Right atrium auricular region (tissue), 2 donors: ENCODE measurements at regions not wholly inside any gene's neighbourhood (a gene's known extent, or its start where the extent isn't known, plus 50 kb on each side); places are given as distances from the start of the nearest gene placed in this dataset.

ENCODE experiments used
- DNase-seq: peaks from one replicate; pipeline ENCODE4 v3.0.0-alpha.2; 2019; ENCODE audit warnings: low spot score
- H3K27ac ChIP-seq, 2 donors: fragments of 200-600 bp; sonication (generic); 1 replicate in 1 of 2; 2 replicates in 1 of 2; pipeline ENCODE4 v1.5.1; 2016 to 2019
- H3K27me3 ChIP-seq, 2 donors: fragments of 200-600 bp; sonication (generic); one replicate each; pipeline versions ENCODE4 v1.5.1 to v1.6.0; 2017 to 2019
- H3K36me3 ChIP-seq: fragments of 200-600 bp; sonication (generic); one replicate; pipeline ENCODE4 v1.5.1; 2016
- H3K4me1 ChIP-seq, 2 donors: fragments of 200-600 bp; sonication (generic); one replicate each; pipeline versions ENCODE4 v1.5.1 to v1.6.0; 2017 to 2019
- H3K4me3 ChIP-seq, 2 donors: fragments of 200-600 bp; sonication (generic); 1 replicate in 1 of 2; 2 replicates in 1 of 2; pipeline ENCODE4 v1.5.1; 2017 to 2019; ENCODE audit warnings: mild to moderate bottlenecking in 1 of 2, moderate library complexity in 1 of 2
- H3K9me3 ChIP-seq, 2 donors: fragments of 200-600 bp; sonication (generic); one replicate each; pipeline ENCODE4 v1.5.1; 2019
- TF ChIP-seq, protein P1 (sequence below), 2 donors: fragments of 200-600 bp; sonication (generic); IDR thresholded peaks; one replicate each; pipeline ENCODE4 v1.5.1; 2019; ENCODE audit warnings: antibody characterized with exemption in 2 of 2

DNA sequence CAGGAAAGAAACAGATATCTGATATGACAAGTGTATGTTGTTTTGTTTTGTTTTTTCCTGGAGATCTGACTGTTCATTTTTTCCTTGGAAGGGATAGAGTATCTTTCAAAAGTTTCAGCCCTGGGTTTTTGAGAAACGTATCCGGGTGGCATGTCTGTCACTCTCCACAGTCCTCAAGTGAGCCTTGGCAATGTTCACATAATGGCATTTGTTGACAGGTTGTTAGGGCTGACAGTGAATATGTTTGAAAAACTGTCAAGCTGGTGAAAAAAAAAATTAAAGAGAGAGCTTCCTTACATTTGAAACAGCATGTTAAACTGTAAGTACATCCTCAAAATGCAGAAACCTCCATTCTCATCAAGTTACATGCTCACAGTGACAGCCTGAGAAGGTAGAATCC, 113.0 kb upstream of the DYNLRB2 start:
- no peak for DNase-seq
- Histone ChIP-seq H3K27ac (no peak overlapping the region), H3K27me3 (no peaks in the 10 kb centered on the region), H3K4me1 (no peaks in the 10 kb centered on the region), H3K9me3 (peaks cover 0 to 8% of the 10 kb centered on the region in 2 donors), H3K36me3 (no peaks in the 10 kb centered on the region), H3K4me3 (no peak overlapping the region)
- TF ChIP-seq, protein P1, sequence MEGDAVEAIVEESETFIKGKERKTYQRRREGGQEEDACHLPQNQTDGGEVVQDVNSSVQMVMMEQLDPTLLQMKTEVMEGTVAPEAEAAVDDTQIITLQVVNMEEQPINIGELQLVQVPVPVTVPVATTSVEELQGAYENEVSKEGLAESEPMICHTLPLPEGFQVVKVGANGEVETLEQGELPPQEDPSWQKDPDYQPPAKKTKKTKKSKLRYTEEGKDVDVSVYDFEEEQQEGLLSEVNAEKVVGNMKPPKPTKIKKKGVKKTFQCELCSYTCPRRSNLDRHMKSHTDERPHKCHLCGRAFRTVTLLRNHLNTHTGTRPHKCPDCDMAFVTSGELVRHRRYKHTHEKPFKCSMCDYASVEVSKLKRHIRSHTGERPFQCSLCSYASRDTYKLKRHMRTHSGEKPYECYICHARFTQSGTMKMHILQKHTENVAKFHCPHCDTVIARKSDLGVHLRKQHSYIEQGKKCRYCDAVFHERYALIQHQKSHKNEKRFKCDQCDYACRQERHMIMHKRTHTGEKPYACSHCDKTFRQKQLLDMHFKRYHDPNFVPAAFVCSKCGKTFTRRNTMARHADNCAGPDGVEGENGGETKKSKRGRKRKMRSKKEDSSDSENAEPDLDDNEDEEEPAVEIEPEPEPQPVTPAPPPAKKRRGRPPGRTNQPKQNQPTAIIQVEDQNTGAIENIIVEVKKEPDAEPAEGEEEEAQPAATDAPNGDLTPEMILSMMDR (IDR thresholded peaks at IDR 0.05) = no peak

DNA sequence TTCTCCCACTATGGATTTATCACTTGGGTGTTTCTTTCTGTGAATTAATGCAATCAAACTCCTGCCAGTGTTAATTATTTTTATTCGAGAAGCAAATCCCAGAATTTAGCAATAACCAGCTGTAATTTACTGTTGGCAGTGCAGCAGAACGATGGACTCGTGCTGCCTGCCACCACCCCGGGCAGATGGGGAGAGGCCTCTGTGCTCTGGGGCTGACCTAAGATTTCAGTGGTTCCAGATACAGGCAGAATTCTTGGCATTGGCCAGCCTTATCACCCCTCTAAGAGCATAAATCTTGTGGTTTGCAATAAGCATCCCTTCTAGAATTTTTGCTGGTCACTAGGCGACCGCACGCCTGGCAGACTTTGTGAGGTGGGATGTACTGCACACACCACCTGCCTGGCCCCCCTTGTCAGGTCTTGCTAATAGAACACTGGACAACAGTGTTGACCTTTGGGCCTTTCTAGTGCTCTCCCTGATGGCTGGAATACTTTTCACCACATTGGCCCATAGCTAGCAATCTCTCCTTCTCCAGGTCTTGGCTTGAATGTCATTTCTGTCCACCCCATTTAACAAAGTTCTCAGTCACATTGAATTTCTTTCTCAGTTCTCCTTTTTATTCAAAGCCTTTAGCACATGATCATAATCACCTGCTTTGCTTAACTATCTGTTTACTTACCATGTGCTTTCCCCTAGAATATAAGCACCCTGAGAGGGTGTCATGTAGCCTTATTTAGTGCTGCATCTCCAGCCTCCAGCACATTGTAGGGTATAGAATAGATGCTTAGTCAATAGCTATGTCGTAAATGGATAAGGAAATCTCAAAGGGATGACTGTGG, 122.1 kb upstream of the DYNLRB2 start:
- TF ChIP-seq, protein P1 (IDR thresholded peaks at IDR 0.05) = no peak
- Histone ChIP-seq H3K9me3 (no peaks in the 10 kb centered on the region), H3K4me3 (no peak overlapping the region), H3K27ac (no peak overlapping the region), H3K27me3 (no peaks in the 10 kb centered on the region), H3K4me1 (no peaks in the 10 kb centered on the region), H3K36me3 (no peaks in the 10 kb centered on the region)
- no peak for DNase-seq

DNA sequence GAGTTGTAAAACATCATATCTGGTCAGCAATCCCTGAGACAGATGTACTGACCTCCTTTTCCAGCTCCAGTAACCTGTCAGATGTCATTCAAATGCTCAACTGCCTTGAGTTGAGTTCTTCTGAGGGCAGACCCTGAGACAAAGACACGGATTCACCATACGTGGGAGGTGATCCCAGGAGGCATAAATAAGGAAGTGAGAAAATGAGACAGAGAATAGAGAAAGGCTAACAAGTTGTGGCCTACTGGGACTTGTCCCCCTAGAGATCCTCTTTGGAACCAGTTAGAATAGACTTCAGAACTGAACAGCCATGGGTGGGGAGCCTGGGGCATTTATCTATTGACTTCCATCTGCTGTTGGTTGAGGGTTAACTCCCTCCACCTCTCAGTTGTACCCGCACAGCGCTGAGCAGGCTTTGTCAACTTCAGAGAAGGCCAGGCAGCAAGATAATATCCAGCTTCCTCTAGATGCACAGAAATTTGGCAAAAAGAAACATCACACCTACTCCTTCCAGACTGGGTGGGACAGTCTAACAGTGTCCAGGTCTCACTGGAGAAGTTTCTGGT, 123.0 kb upstream of the DYNLRB2 start:
- Histone ChIP-seq H3K4me3 (no peak overlapping the region), H3K4me1 (no peaks in the 10 kb centered on the region), H3K9me3 (no peaks in the 10 kb centered on the region), H3K27me3 (no peaks in the 10 kb centered on the region), H3K27ac (no peak overlapping the region), H3K36me3 (no peaks in the 10 kb centered on the region)
- TF ChIP-seq, protein P1 (IDR thresholded peaks at IDR 0.05) = no peak
- no peak for DNase-seq

DNA sequence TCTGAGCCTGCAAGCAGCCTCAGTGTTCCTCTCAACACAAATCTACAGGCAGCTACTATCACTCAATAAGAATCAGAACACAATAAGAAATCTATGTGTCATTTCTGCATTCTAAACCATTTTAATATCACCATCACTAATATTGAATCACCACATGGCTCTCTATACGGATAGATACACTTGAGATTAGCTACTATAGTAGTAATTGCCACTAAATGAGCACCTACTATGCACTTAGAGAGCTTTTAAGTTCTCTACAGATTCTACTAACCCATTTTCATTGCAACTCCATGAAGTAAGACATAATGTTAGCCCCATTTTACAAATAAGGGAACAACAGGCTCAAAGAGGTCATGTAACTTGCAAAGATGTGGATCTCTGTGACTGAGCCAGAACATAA, 132.8 kb upstream of the DYNLRB2 start:
- no peak overlapping the region for H3K27ac ChIP-seq
- peaks cover 0 to 2% of the 10 kb centered on the region in 2 donors for H3K27me3 ChIP-seq
- no peaks in the 10 kb centered on the region for H3K9me3 ChIP-seq
- DNase-seq = no peak
- H3K4me3 ChIP-seq = no peak overlapping the region
- no peaks in the 10 kb centered on the region for H3K36me3 ChIP-seq
- H3K4me1 ChIP-seq = no peaks in the 10 kb centered on the region
- TF ChIP-seq, protein P1 (IDR thresholded peaks at IDR 0.05) = no peak

DNA sequence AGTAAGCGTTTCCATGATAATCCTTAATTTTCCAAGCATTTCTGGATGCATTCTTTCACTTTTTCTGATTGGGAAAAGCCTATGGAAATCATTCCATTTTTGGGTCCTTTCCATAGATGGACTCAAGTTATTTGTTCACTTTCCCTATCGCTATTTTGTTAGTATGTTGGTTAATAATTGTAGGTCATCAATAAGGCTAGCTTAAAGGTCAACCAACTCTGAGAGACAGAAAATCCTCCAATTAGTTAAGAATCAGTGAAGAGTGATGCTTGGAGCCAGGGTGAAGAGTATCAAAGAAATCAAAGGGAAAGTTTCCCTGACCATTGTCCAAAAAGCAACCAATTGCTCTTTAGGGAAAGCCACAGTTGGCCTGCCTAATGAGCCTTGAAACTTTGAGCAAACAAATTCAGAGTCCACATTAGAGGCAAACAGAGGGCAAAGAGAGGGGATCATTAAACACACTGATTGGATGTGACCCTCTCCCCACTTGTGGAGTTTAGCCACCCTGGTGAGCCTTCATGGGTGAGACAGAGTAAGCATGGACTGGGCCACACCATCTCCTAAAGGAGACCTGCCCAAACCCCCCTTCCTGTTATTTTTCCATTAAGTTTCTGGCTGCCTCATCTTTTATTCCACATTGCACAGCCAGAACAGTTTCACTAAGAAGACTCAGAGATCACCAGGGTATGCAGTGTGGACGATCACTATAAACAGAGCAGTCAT, 133.4 kb upstream of the DYNLRB2 start:
- no peak for DNase-seq
- no peak overlapping the region for H3K27ac ChIP-seq
- no peak overlapping the region for H3K4me3 ChIP-seq
- H3K4me1 ChIP-seq = no peaks in the 10 kb centered on the region
- H3K27me3 ChIP-seq = peaks cover 0 to 2% of the 10 kb centered on the region in 2 donors
- no peaks in the 10 kb centered on the region for H3K36me3 ChIP-seq
- H3K9me3 ChIP-seq = no peaks in the 10 kb centered on the region
- TF ChIP-seq, protein P1 (IDR thresholded peaks at IDR 0.05) = no peak
